Medulla oblongata (tissue), 1 donor: ENCODE measurements at regions not wholly inside any gene's neighbourhood (a gene's known extent, or its start where the extent isn't known, plus 50 kb on each side); places are given as distances from the start of the nearest gene placed in this dataset.
"Not testable (repeated sequence)": the region's sequence is repeated elsewhere in the genome, so short reads cannot be mapped to it uniquely, and the experiment has no call there.

Experiments
- DNase-seq: peaks from one replicate; pipeline ENCODE4 v3.0.0-alpha.2; 2015; ENCODE audit errors: extremely low spot score

DNA sequence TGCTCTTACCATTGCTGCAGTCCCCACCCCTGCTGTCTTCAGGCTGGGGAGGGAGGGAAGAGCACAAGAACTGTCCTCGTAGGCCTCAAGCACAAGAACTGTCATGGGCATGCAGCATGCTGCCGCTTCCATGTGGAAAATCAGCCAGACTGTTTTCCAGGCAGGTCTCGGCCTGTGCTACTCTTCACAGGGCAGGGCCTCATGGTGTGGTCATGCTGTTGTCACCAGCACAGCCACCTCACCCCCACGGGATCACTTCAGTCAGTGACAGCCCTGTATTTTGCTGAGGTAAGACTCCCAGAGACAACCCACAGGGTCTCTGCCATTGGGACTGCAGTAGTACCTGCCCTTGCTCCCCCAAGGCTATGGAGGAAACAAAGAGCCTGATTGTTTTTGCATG, 205.3 kb downstream of the NAP1L3 start:
- no peak for DNase-seq

DNA sequence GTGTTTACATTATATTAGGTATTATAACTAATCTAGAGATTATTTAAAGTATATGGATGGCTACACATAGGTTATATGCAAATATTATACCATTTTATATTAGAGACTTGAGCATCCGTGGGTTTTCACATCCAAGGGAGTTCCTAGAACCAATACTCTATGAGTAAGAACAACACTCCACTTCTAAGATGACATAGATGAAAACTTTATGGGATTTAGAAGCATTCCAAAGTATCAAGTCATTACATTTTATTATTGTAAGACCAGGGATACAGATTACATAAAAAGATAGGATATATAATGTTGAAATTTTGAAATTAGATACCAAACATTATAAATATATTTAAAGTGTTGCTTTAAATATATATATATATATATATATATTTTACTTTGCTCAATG, 207.0 kb downstream of the NAP1L3 start:
- DNase-seq: no peak

DNA sequence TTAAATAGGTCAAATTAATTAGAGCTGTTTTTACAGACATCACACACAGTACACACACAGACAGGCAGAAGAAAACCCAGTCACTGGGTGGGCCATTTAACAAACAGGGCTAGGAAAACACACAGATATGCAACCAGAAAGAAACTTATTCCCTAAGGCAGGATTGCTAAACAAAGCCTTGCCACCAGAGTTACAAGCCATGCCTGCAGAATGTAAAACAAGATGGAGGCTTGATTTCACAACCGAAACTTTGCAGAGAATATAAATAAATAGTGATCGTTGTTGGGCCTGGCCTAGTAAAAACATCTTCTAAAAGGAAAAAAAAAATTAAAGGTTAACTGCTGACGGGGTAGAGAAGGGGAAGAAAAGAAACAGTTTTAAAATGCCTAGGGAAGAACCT, 212.3 kb downstream of the NAP1L3 start:
- no peak for DNase-seq

DNA sequence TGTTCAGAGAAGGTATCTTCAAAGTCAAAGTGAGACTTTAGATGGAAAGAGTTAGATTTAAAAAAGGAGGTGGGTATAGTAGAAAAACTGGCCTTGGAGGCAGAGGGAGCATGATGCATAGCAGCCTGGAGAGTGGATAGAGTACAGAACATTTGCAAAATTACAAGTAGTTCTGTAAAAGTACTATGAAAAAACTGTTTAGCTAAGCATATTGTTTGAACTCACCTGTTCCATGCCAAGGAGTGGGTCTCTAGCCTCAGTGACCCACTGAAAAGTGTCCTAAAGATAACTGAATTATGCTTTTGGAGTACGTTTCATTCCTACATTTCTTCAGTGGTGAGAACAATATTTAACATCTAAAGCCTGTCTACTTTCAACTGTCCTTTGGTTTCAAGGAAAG, 218.9 kb downstream of the NAP1L3 start:
- DNase-seq: no peak

DNA sequence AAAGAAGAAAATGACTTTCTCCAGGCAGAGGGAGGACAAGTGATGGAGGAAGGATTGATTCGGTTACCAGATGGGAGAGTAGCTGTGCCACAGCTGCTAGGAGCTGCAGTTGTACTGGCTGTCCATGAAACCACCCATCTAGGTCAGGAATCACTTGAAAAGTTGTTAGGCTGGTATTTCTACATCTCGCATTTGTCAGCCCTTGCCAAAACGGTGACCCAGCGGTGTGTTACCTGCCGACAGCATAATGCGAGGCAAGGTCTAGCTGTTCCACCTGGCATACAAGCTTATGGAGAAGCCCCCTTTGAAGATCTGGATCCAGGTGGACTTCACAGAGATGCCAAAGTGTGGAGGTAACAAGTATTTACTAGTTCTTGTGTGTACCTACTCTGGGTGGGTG, 238.7 kb downstream of the NAP1L3 start:
- DNase-seq: not testable (repeated sequence)

DNA sequence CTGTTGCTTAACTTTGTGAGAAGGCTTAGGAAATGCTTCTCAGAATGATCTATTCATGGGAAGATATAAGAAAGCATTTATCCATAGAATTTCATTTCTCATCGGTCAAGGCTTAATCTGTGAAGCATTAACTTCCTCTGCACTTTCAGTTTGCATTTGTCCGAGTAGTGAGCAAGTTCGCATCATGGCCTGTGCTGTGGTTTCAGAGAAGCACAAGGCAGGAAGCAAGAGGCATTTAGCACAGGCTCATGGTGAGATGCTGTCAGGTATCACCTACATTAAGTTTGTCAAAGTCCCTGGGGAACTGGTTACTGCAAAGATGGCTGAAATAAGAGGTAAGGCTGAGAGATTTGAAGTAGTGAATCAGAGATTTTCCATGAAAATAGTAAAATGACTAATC, 244.9 kb downstream of the NAP1L3 start:
- no peak for DNase-seq

DNA sequence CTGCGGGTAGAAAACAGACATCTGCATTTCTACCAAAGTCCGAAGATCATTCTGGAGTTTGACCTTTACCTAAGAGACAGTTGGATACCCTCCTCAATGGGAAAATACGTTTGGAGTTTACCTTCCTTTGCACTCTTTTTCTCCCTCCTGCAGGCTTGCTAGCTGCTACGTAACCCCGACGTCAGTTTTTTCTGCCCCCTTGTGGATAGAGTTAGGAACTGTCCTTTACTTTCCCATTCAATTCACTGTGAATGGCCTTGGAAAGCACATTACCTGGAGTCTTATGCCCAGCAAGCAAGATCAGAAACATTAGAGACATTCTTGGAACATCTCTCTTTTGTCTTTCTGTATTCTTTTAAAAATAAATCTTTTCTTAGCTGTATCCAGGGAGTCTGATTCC, 250.7 kb downstream of the NAP1L3 start:
- peak; percentile 15 for DNase-seq

DNA sequence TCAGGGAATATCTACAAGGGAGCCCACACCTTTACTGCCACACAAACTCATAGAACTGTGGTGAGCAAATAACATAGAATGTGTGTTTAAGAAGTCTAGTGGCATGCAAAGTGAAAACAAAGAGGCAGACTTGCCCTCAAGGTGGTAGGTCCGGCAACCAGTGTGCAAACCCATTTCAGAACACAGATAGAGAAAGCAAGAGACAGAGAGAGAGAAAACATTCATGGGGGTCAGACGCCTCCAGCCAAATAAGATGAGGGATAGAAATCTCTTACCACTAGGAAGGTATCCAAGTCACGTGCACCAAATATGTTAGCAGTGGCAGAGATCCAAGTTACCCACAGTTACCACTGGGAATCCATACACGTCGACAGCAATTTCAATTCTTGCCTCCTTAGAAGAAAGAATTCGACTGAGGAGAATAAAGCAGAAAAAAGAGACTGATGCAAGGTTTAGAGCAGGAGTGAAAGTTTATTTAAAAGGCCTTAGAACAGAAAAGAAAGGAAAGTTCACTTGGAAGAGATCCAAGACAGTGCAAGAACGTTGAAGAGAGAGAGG, 252.8 kb downstream of the NAP1L3 start:
- DNase-seq: no peak

DNA sequence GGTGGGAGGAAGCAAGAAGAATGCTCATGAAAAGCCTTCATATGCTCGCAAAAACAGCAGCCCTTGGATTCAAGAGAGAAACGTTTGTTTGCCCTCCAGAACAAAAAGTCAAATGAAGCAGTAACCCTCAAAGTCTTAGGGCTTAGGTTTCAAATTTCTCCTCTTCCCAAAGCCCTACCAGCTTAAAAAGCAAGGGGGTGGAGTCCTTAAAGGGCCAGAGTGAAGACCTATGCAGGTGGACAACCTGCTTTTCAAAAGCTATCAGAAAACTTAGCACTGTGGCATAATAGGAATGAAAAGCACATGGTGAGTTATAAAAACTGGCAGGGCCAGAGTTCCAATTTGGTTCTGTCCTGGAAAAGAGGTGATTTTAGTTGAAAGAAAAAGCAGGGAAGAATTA, 253.3 kb downstream of the NAP1L3 start:
- no peak for DNase-seq

DNA sequence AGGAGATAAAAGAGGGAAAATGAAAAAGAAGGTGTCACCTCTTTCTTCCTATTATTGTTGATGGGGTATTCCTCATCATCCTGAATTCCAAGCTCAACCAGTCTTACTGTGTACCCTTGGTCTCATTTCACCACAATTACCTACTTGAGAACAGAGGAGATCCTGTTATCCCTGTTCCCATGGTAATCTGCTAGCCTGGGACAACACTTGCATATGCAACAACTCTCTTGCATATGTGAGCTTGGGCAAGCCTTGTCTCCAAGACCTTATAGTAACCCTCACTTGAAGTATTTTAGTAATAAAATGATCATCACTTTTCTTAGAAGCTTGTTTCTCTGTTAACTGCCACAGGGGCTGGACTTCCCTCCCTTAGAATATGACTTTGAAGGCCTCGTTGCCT, 253.7 kb downstream of the NAP1L3 start:
- DNase-seq: no peak

DNA sequence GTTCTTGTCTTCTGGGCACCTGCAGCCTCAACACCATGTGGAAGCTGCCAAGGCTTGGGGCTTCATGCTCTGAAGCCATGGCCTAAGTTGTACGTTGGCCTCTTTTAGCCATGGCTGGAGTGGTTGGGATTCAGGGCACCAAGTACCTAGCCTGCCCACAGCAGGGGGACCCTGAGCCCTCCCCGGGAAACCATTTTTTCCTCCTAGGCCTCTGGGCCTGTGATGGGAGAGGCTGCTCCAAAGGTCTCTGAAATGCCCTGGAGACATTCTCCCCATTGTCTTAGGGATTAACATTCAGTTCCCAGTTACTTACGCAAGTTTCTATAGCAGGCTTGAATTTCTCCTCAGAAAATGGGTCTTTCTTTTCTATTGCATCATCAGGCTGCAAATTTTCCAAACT, 269.3 kb downstream of the NAP1L3 start:
- no peak for DNase-seq

DNA sequence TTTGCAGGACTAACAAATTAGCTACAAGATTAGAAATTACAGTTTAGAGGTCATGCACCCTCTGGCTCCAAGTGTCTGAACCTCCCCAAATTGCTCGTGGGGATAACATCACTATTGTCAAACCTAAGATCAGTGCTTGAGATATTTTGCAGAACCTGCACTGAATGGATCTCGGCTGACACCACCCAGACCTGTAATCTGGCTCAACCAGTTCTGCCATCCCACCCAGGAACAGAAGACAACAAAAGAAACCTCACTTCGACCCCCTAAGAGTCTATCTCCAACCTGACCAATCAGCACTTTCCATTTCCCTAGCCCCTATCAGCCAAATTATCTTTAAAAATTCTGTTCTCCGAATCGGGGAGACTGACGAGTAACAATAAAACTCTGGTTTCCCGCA, 318.7 kb downstream of the NAP1L3 start:
- DNase-seq: no peak

DNA sequence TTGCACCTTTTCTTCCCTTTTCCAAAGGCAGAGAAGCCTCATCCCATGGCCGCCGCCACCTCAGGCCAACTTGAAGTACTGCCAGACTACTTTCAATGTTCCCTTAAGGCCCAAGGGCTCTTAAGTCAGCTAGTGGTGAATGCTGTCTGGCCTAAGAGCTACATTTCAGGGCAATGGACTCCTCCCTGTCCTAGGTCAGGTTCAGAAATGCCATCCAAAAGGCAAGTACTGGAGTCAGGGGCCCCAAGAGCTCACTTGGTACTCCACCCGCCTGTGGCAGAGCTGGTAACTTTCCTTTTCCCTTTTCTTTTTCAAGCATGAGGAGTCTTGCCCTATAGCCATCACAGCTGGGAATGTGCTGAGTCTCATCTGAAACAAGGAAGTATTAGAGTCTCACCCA, 327.1 kb downstream of the NAP1L3 start:
- no peak for DNase-seq

DNA sequence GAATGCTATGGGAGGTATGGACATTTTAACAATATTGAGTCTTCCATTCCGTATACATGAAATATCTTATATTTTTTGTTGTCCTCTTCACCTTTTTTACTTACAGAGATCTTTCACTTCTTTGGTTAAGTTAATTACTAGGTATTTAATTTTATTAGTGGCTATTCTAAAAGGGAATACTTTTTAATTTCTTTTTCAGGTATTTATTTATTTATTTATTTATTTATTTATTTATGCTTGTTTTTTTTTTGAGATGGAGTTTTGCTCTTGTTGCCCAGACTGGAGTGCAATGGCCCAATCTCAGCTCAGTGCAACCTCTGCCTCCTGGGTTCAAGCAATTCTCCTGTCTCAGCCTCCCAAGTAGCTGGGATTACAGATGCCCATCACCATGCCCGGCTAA, 329.1 kb downstream of the NAP1L3 start:
- not testable (repeated sequence) for DNase-seq

DNA sequence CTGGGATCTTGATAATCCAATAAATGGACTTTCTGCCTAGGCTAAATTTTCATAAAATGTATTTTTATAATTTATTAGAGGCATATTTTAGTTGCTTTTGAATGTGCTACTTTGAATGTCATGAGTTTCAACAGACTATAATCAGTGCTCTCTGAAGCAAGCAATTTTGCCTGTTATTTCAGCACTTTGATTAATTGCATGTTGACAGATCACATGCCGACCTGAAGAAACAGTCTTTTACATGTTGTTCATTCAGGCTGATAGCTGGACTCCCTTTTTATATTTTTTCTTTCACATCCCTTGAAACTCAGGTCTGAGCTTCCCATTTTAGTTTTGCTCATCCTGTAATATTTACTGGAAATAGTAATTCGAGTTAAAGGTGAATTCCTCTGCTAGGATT, 341.0 kb downstream of the NAP1L3 start:
- no peak for DNase-seq

DNA sequence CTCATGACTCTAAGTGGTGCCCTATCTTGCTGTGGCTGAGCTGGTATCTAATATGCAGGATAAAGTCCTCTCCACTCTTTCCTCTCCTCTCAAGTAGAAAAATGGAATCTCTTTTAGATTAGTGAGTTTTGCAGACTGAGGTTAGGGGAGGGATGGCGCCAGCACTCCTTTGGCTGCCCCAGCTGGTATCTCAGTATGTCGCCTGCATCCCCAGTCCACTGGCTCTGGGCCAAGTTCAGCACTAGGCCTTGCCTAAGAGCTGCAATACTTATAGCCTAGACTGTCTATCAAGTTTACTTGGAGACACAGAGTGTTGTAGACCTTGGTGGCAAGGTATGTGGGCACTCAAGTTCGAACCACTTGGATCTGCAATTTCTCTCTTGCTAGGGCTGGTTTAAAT, 351.3 kb downstream of the NAP1L3 start:
- no peak for DNase-seq

DNA sequence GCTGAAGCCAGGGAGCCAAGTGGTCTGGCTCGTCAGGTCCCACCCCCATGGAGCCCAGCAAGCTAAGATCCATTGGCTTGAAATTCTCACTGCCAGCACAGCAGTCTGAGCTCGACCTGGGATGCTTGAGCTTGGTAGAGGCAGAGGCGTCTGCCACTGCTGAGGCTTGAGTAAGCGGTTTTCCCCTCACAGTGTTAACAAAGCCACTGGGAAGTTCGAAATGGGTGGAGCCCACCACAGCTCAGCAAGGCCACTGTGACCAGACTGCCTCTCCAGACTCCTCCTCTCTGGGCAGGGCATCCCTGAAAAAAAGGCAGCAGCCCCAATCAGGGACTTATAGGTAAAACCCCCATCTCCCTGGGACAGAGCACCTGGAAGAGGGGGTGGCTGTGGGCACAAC, 353.8 kb downstream of the NAP1L3 start:
- DNase-seq: no peak
